ENCODE measurements at regions not wholly inside any gene's neighbourhood (a gene's known extent, or its start where the extent isn't known, plus 50 kb on each side); places are given as distances from the start of the nearest gene placed in this dataset.

- TF ChIP-seq EZH2 (IDR thresholded peaks at IDR 0.05) = no peak
- TF ChIP-seq CTCF (IDR thresholded peaks at IDR 0.05) = no peak
These were observed 60.8 kb upstream of the EIF5 start for GRCh38 chr14:103273145-103273744.
